HG02763 (cell line): ENCODE measurements at regions not wholly inside any gene's neighbourhood (a gene's known extent, or its start where the extent isn't known, plus 50 kb on each side); places are given as distances from the start of the nearest gene placed in this dataset.
"Not testable (repeated sequence)": the region's sequence is repeated elsewhere in the genome, so short reads cannot be mapped to it uniquely, and the experiment has no call there.

Experiments
- ATAC-seq: cut with Tn5 transposase; IDR thresholded peaks from one replicate; pipeline ENCODE4 v1.9.1; 2021; ENCODE audit warnings: mild to moderate bottlenecking, moderate library complexity; ENCODE audit not compliant: unreplicated experiment

DNA sequence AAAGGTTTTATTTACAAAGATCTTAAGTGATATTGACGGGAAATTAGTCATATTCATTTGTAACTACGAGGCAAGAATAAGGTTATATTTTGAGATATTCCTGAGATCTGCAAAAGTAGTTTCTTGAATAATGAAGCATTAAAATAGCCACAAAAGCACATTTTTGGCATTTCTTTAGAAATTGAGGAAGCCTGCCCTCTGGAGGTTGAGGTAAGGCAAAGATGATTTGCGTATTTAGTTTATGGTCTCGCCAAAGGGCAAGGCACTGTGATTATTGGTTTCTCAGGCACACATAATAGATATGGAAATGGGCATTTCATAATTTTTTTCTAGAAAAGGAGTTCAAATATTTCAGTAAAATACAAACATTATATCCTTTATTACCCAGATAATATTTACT, 143.7 kb upstream of the RPRM start:
- no peak for ATAC-seq

DNA sequence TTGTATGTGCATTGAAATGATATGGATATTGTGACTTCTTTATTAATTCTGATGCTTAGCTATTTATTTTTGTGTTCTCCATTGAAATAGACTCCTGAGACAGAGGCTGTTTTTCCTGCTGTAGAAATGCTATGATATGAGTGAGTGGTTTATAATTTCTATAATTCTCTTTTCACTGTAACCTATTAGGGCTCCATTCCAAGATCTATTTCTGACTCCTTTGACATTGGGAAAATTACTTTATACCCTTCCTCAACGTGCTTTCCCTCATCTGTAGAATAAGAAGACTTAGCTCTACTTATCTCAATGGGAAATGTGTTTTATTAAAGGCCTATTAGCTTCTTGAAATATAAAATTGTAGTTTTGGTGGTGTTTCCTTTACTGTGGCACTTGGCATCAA, 144.5 kb upstream of the RPRM start:
- no peak for ATAC-seq

DNA sequence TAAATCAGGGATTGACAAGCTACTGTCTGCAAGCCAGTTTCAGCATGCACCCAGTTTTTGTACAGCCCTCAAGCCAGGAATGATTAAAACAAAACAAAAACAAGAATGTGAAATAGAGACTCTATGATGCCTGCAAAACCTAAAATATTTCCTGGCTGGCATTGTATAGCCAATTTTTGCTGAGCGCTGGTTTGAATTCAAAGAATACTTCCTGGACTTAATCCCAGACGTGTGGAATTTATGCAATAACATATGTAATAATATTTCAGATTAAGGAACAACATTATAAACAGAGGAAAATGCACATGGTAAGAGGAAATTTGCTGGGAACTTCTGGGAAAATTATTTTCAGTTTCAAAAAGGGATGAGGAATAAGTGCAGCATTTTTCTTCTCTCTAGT, 148.1 kb upstream of the RPRM start:
- ATAC-seq, result no peak

DNA sequence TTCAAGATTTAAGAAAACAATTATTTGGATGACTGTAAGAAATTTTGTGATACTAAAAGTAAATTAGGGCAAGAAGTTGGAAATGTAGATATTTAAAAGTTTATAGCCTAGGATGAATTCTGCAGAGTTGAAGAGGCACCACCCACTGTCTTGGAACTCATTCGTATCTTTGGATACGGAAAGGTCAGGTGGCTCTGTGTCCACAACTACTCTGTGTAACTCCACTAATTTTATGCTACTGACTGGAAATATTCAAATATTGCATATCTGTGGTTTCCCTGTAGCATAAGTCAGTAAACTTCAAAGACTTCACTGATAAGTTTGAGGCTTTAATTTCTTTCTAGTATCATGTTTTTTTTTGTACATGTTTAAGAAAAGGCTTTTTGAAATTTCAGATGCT, 156.9 kb upstream of the RPRM start:
- ATAC-seq, result no peak

DNA sequence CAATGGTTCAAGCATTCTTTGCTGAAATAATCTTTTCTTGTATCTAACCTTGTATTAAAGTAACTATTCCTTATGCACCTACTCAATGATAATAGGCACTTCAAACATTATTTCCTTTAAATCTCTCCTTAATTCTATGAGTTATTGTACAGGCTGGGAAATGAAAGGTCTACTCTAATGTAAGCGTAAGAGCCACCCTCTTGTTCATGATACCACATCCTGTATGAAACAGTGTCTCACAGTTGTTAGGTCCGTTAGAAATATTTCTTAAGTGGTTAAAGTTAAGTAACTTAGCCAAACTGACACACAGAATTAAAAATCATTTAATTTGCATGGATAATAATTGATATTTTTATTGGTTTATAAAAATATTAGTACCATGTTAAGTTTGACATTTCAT, 162.5 kb upstream of the RPRM start:
- no peak for ATAC-seq

DNA sequence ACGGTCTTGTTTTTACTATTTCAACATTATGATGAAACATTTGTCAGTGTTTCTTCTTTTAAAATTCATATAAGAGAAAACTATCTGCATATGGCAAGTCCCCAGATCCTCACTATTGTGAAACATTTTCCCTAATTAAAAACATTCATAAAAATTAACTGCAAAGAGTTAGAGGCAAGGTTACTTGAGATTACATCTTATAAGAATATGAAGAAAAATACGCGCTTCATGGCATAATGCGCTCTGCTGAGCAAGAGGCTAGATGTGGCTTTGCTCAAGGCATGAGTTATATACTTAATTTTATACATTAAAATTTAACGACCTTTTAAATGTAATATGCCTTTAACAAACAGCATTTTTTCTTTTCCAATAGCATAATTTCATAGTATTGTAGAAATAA, 166.4 kb upstream of the RPRM start:
- no peak for ATAC-seq

DNA sequence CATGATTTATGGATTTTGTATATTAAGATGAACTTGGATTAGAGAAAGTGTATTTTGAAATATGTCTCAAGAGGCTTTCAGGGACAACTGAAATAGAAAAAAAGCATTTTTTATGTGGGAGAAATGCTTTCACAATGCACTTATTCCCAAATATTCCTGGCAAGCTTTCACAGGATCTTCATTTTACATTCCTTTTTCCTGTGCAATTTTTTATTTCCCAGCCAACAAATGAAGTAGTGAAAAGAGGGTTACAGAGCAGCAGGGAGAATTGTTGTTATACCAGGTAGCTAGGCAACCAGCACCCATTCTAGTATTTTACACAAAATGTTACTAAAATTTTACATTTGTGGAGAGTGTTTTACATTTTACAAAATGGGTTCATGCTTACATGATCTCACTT, 167.0 kb upstream of the RPRM start:
- no peak for ATAC-seq

DNA sequence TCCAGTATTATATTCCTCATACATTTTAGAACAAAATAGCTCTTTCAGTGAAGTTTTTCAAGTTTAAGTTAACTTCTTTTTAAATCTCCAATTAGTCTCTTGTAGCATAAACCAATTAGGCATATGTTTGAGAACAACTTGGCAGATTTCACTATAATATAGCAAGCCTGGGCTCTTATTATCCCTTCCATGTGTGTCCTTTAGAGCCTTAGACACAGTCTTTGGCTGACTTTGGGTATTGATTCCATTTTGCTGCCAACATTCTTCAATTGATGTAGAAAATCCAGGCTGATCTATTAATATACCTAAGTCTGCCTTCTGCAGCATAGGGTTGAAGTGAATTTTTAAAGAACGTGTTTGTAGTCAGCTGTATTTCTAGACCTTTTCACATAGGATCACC, 179.1 kb upstream of the RPRM start:
- no peak for ATAC-seq

DNA sequence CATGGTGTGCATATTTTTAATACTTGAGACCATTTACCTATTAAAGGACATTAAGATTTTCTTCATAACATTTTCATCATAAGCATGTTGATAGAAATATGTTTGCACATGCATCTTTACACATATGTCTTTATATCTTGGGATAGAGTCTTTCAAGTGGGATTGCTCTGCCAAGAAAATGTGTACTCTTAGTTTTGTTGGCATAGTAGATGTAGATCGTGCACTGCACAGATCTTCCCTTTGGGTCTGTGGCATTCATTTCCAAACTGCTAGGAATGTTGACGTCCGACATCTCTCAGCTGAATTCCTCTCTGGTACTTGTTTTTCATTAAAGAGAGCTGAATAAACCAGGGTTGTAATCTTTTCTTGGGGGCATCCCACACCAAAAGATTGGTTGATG, 183.2 kb upstream of the RPRM start:
- no peak for ATAC-seq

DNA sequence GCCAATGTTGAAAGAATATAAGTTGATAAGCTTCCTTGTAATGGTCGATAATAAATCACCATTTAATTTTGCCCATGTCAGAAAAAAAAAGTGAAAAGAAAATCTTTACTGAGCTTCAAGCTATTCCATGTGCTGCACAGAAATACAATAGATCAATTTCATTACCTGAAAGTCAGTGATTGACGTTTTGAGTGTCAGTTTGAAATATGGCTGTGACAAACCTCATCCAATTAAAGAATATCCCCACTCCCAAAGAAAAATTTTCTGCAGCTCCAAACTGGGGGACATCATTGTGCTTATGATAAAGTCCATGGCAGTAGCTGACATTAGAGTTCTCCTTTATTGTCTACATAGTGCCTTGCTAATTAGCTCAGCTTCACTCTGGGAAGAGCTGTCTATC, 184.8 kb upstream of the RPRM start:
- no peak for ATAC-seq

DNA sequence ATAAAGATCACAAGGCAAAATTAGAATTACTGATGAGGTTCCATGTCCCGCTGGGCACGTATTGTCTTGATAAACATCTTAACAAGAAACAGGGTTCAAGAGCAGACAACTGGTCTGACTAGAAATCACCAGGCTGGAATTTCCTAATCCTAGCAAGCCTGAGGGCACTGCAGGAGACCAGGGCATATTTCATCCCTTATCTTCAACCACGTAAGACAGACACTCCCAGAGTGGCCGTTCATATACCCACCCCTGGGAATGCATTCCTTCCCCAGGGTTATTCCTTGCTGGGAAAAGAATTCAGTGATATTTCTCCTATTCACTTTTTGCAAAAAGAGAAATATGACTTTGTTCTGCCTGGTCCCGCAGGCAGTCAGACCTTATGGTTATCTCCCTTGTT, 185.4 kb upstream of the RPRM start:
- not testable (repeated sequence) for ATAC-seq

DNA sequence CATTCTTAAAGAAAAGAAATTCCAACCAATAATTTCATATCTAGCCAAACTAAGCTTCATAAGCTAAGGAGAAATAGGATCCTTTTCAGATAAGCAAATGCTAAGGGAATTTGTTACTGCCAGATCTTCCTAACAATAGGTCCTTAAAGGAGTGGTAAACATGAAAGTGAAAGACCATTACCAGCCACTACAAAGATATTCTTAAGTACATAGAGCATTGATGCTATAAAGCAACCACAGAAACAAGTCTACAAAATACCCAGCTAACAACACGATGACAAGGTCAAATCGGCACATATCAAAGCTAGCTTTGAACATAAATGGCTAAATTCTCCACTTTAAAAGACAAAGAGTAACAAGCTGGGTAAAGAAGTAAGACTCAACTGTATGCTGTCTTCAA, 188.9 kb upstream of the RPRM start:
- ATAC-seq, result no peak

DNA sequence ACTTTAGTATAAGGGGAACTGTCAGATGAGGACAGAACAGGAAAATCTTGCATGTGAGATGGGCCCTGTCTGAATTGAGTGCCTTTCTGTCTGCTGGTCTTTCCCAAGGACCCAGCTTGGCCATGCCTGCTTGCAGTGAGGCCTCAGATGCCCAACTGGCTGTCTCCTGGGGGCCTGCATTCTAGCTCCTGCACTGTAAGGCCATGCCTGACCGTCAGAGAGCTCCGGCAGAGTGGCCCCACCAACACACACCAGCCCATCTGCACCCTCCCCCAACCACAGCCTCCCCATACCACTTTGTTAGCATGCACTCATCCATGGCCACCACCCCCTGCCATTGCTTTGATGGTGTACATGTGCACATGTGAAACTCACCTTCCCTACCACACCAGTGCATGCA, 190.4 kb upstream of the RPRM start:
- no peak for ATAC-seq

DNA sequence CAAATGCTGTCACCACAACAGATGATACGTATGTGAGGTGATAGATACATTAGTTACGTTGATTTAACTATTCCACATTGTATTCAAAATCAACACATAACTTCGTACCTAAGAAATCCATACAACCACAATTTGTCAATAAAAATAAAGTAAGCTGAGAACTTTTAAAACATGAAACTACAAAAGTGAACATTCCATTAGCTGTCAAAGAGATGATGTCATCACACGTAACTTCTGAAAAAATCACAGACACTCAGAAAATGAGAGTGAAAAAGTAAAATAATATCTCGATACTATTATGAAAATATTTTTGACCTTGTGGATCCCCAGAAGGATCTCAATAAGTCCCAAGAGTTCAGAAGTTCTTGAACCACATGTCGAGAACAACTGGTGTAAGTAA, 161.6 kb upstream of the GALNT13 start:
- ATAC-seq, result no peak

DNA sequence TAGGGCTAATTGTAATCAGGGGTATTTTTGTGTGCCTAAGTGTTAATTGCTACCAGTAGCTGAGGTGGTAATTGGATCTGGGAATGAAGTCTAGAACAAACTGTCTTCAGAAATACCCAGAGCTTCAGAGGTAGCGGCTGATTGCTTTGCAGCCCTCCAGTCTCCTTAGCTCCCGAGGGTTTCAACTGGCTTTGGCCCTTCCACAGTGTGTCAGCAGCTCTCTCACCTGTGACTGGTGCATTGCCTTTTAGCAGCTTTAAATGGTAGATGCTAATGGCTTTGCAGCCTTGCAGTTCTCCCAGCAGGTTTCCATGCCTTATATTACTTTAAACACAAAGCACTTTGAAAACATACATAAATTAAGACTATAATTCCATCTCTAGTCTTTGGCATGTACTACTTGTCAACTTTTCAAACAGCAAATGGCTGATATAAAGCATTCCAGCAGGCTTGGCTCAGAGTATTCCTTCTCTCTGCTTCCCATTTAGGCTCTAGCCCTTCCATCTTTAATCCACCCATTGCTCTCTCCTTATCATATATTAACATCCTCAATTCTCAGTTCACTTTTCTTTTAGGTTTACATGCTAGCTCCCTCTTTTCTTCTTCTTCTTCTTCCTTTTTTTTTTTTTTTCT, 156.4 kb upstream of the GALNT13 start:
- no peak for ATAC-seq

DNA sequence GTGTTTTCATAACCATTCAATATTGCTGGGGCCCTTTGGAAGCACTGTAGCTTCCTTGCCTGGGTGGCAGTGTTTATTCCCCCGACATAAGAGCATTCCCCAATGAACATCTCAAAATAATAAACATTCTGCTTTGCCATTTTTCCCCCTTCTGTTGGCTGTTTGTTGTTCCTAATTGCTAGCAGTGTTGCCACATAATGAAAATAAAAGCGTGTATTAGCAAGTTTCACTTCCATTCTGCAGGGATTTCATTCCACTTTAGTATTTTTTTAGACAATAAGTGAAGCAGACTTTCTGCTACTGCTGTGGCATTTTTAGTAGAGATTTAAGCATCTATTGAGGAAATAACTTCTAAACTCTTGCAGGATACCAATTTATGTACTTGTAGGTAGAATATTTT, 154.7 kb upstream of the GALNT13 start:
- ATAC-seq, result no peak

DNA sequence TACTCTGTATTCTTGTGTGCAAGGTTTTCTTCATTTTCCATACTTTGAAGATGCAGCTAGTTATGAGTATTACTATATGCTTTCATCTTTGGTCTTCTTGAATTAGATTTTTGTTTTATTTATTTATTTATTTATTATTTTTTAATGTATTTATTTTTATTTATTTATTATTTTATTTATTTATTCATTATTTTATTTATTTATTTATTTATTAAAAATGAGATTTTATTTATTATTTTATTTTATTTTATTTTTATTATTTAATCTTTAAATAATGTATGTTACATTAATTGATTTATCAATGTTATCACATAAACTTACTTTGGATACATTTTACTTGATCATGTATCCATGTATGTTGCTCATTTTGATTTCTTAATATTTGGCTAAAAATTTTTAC, 132.3 kb upstream of the GALNT13 start:
- ATAC-seq, result no peak

DNA sequence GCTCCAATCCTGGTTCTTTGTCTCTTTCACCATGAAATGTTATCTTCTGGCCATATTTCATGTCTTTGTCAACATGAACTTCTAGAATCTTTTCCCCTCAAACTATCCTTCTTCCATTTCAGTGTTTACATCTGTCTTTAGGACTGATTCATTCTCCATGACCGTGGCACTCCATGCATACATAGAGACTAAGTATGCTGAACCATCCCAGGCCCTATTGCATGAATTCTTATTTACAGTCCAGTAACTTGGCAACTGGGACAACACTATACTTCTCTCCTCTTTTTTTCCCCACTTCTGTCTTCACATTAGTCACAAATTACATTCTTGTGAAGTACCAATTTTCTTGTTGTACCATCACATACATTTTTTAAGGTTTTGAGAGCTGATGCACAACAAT, 109.8 kb upstream of the GALNT13 start:
- ATAC-seq, result no peak

DNA sequence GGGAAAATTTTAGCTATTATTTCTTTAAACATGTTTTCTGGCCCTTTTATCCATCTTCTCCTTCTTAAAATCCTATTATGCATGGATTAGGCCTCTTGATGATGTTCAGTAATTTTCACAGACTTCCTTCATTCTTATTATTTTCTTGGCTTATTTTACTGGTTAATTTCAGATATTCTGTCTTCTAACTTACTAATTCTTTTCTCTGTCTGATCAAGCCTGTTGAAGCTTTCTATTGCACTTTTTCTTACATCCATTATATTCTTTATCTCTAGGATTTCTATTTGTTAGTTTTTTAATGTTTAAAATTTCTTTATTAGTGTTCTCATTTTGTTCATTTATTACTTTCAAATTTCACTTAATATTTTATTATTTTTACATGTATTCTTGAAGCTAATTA, 105.3 kb upstream of the GALNT13 start:
- no peak for ATAC-seq

DNA sequence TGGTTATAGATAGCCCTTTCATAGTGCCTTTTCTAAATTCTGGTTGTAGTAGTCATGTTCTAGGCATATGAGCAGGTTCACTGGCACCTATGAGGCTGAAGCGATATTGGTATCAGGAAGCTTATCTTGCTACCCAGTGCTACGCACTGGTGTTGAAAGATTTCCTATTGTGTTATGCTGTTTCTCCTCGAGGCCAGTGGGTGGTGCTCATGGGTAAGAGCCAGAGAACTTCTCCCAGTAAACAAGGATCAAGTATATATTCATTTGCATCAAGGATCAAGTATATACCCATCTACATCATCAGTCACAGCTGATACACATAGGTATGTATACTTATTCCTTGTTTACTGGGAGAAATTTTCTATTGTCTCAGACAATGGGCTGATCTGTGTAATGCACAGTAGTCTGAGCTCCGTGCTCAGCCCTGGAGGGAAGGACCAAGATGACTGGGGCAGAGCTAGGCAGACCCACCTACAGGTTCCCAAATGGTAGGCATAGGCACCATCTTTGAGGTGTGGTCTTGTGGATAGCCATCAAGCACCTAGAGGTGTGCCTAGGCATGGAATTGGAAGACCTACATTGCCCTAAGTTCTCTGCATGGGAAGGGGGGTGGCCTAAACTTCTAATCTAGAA, 101.2 kb upstream of the GALNT13 start:
- ATAC-seq, result no peak

DNA sequence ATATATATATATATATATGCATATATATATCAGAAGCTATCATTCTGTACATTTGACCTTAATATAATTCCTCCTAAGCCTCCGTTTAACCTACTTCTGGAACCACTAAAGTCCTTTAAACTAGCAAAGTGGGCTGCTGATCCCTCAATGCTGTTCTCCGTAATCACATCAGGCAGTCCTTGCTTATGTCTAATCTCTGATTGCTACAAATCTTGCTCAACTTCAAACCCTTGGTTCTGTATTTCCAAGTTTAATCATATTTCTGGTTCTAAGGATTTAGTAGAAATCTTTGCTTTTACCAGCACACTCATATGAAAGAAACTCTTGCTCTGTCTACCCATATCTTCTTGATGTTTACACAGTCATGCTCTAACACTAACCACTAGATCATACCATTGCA, 91.5 kb upstream of the GALNT13 start:
- ATAC-seq, result no peak

DNA sequence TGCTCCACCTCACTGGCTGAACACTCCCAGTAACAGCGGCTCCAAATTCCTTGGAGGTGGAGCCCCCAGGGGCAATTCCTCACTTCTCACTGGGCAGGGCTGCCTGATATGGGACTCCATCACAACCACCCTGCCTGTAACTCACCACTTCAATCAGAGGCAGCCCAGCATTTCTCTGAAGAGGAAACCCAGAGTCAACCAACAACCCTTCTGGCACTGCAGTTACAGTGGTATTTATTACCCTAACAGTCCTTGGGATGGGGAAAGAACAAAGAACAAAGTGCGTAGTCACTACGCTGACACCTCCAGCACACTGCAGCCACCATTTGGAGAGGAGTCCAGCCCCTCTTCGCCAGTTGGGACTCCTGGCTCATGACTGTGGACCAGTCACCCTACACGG, 85.7 kb upstream of the GALNT13 start:
- ATAC-seq, result no peak

DNA sequence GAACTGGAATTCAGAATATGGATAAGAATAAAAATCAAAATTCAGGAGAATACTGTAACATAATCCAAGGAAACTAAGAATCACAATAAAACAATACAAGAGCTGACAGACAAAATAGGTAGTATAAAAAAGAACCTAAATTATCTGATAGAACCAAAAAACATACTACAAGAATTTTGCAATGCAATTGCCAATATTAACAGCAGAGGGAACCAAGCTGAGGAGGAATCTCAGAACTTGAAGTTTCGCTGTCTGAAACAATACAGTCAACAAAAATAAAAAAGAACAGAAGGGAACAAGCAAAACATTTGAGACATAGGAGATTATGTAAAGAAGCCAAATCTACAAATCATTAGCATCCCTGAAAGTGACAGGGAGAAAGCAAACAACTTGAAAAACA, 84.1 kb upstream of the GALNT13 start:
- no peak for ATAC-seq
